WERI-Rb-1 (cell line): ENCODE measurements at regions not wholly inside any gene's neighbourhood (a gene's known extent, or its start where the extent isn't known, plus 50 kb on each side); places are given as distances from the start of the nearest gene placed in this dataset.

ENCODE experiments used
- DNase-seq: peaks from one replicate; pipeline ENCODE4 v3.0.0-alpha.2; 2020
- H3K27ac ChIP-seq: fragments of 250-450 bp; sonication (Bioruptor Pico); 2 replicates; pipeline ENCODE4 v1.5.1; 2020; ENCODE audit warnings: mild to moderate bottlenecking, moderate library complexity
- H3K27me3 ChIP-seq: fragments of 250-450 bp; sonication (Bioruptor Pico); 2 replicates; pipeline ENCODE4 v1.5.1; 2021; ENCODE audit warnings: mild to moderate bottlenecking, low read depth, moderate library complexity; ENCODE audit not compliant: insufficient read depth, severe bottlenecking
- H3K36me3 ChIP-seq: fragments of 250-450 bp; sonication (Bioruptor Pico); 2 replicates; pipeline ENCODE4 v1.5.1; 2020; ENCODE audit warnings: mild to moderate bottlenecking, moderate library complexity
- H3K4me3 ChIP-seq: 2 replicates; pipeline ENCODE4 v1.5.1; 2011; ENCODE audit warnings: low read depth, mild to moderate bottlenecking, control low read depth, low read length
- H3K9me3 ChIP-seq: fragments of 250-450 bp; sonication (Bioruptor Pico); 2 replicates; pipeline ENCODE4 v1.5.1; 2021; ENCODE audit warnings: mild to moderate bottlenecking, moderate library complexity; ENCODE audit not compliant: severe bottlenecking
- TF ChIP-seq, protein P1 (sequence below): IDR thresholded peaks from 2 replicates; pipeline ENCODE4 v1.5.1; 2011; ENCODE audit warnings: low read depth, mild to moderate bottlenecking, control low read depth, inconsistent platforms, low read length

DNA sequence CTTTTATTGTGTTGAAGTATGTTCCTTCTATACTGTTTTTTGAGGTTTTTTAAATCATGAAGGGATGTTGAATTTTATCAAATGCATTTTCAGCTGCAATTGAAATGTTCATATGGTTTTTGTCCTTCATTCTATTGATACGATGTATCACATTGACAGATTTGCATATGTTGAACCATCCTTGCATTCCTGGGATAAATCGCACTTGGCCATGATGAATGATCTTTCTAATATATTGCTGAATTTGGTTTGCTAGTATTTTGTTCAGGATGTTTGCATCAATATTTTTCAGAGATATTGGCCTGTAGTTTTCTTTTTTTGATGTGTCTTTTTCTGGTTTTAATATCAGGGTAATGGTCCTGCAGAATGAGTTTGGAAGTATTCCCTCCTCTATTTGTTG is 214.0 kb downstream of the LMO4 start:
- TF ChIP-seq, protein P1, sequence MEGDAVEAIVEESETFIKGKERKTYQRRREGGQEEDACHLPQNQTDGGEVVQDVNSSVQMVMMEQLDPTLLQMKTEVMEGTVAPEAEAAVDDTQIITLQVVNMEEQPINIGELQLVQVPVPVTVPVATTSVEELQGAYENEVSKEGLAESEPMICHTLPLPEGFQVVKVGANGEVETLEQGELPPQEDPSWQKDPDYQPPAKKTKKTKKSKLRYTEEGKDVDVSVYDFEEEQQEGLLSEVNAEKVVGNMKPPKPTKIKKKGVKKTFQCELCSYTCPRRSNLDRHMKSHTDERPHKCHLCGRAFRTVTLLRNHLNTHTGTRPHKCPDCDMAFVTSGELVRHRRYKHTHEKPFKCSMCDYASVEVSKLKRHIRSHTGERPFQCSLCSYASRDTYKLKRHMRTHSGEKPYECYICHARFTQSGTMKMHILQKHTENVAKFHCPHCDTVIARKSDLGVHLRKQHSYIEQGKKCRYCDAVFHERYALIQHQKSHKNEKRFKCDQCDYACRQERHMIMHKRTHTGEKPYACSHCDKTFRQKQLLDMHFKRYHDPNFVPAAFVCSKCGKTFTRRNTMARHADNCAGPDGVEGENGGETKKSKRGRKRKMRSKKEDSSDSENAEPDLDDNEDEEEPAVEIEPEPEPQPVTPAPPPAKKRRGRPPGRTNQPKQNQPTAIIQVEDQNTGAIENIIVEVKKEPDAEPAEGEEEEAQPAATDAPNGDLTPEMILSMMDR = no peak
- Histone ChIP-seq H3K4me3 (no peak overlapping the region), H3K27me3 (no peaks in the 10 kb centered on the region)

DNA sequence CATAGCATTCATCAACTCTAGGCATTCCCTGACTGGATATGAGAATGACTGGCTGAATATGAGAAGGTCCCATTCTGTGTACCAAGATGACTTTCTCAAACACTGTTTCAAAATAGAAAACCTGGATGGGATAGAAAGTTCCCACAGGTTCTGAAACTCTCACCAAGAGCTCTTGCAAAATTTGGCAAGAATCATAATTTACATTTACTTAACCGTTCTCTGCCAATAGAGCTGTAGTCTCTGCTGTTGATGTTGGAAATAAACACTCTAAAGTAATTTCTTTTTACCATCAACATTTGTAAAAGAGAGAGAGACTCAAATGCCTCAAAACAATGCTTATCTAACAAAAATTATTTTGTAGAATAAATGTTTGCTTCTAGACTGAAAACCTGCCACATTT is 221.1 kb downstream of the LMO4 start:
- Histone ChIP-seq H3K27ac (no peak overlapping the region), H3K4me3 (no peak overlapping the region), H3K9me3 (no peaks in the 10 kb centered on the region), H3K27me3 (no peaks in the 10 kb centered on the region), H3K36me3 (no peaks in the 10 kb centered on the region)
- no peak for DNase-seq
- TF ChIP-seq, protein P1 = no peak

More for the DNA sequence above, 214.0 kb downstream of the LMO4 start:
- no peak overlapping the region for H3K27ac ChIP-seq
- no peaks in the 10 kb centered on the region for H3K36me3 ChIP-seq
- no peak for DNase-seq
- H3K9me3 ChIP-seq = peaks cover 8% of the 10 kb centered on the region

DNA sequence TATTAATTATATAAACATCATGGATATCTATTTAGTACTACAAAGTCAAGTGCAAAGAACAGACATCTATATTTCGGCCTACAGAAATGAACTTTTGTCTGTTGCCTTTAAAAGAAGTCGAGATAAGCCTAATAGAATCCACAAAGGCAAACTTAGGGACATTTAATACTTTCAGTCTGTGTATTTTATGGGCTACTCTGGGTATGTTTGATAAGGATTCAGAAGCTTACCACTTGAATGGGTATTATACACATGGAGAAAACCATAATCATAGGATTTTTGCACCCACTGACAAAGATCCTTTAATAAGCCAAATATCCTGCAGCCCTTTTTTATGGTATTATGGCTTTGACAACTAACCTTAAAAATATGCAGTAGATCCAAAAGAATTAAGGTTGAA is 224.8 kb downstream of the LMO4 start:
- Histone ChIP-seq H3K27me3 (no peaks in the 10 kb centered on the region), H3K36me3 (no peaks in the 10 kb centered on the region), H3K4me3 (no peak overlapping the region), H3K9me3 (no peaks in the 10 kb centered on the region), H3K27ac (no peak overlapping the region)
- DNase-seq = no peak
- TF ChIP-seq, protein P1 = no peak

DNA sequence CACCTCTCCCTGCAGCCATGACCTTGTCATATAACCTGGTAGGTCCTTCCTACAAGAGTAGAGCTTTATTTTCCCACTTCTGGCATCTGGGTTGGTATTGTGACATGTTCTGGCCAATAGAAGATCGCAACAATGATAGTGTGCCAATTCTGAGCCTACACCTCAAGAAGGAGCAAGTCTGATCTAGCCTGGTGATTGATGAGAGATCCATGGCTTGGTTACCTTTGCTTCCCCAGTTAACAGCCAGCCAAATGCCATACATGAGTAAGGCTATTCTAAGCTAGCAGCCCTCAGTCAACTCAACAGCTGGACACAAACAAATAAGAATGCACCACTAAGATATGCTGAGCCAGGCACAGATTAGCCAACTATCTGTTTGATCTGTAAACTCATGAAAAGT is 226.7 kb downstream of the LMO4 start:
- Histone ChIP-seq H3K36me3 (no peaks in the 10 kb centered on the region), H3K27ac (no peak overlapping the region), H3K27me3 (no peaks in the 10 kb centered on the region), H3K4me3 (no peak overlapping the region), H3K9me3 (no peaks in the 10 kb centered on the region)
- TF ChIP-seq, protein P1 = no peak
- no peak for DNase-seq

DNA sequence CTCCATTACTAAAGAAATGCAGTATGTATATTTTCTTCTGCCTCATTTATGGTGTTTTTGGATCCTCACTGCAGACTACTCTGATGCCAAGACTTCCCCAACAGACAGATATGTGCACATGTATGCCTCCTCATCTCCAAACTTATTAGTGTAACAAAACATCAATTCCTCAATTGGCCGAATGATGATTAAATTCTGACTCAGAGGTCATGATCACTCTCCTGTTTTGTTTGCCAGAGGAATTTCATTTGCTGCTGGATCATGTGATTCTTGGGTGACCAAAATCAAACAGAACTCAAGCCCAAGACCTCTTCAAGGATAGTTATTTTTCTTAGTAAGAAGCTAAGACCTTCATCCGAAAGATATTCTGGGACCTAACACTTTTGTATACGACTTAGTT is 227.6 kb downstream of the LMO4 start:
- Histone ChIP-seq H3K36me3 (no peaks in the 10 kb centered on the region), H3K9me3 (no peaks in the 10 kb centered on the region), H3K4me3 (no peak overlapping the region), H3K27ac (no peak overlapping the region), H3K27me3 (no peaks in the 10 kb centered on the region)
- no peak for DNase-seq
- TF ChIP-seq, protein P1 = no peak

DNA sequence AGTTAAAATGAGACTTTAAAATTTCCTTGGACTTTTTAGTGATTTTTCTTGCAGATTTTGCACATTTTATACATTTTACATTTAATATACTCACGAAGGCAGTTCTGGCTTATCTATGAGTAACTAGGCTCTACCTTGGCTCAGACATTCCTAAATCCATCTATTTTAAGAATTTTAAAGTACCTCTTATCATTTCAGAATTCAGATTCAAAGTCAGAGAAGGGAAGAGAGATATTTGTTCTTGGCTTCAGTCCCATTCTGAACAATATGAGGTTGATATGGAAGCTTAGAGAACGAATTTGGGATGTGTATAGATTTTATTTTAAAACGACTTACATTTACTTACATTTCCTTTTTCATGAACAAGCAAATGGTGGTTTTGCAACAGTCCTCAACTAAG is 230.2 kb downstream of the LMO4 start:
- DNase-seq = no peak
- Histone ChIP-seq H3K4me3 (no peak overlapping the region), H3K27me3 (no peaks in the 10 kb centered on the region), H3K36me3 (no peaks in the 10 kb centered on the region), H3K9me3 (no peaks in the 10 kb centered on the region), H3K27ac (no peak overlapping the region)
- TF ChIP-seq, protein P1 = no peak
